CD1c-positive myeloid dendritic cell (primary cell): ENCODE measurements at regions not wholly inside any gene's neighbourhood (a gene's known extent, or its start where the extent isn't known, plus 50 kb on each side); places are given as distances from the start of the nearest gene placed in this dataset.

Experiments used
- DNase-seq: peaks from one replicate; pipeline ENCODE4 v3.0.0-alpha.2; 2016; ENCODE audit errors: extremely low spot score

GRCh38 chr10:43000651-43001426, 76.0 kb upstream of the RET start:
- DNase-seq: no peak

GRCh38 chr10:43001427-43001795, 75.5 kb upstream of the RET start:
- no peak for DNase-seq

GRCh38 chr10:43002596-43002995, 74.3 kb upstream of the RET start:
- DNase-seq: no peak

GRCh38 chr10:43006490-43006889, 70.4 kb upstream of the RET start:
- no peak for DNase-seq

GRCh38 chr10:43012578-43012977, 64.3 kb upstream of the RET start:
- DNase-seq: no peak

GRCh38 chr10:43013065-43013464, 63.8 kb upstream of the RET start:
- DNase-seq: peak; percentile 5

GRCh38 chr10:43024524-43024923, 52.3 kb upstream of the RET start:
- no peak for DNase-seq

- DNase-seq: no peak
These were observed 51.7 kb upstream of the RET start for GRCh38 chr10:43024942-43025700.

GRCh38 chr10:43026039-43026973, 50.6 kb upstream of the RET start:
- no peak for DNase-seq
